Aorta (tissue), 5 donors: ENCODE measurements at regions not wholly inside any gene's neighbourhood (a gene's known extent, or its start where the extent isn't known, plus 50 kb on each side); places are given as distances from the start of the nearest gene placed in this dataset.
"Not testable (repeated sequence)": the region's sequence is repeated elsewhere in the genome, so short reads cannot be mapped to it uniquely, and the experiment has no call there.

Experiments
- ATAC-seq: fragments of 200-7000 bp; cut with Tn5 transposase; one replicate; pipeline ENCODE4 v1.9.1; 2022; ENCODE audit warnings: moderate library complexity; ENCODE audit not compliant: low FRiP score
- DNase-seq, 2 donors: peaks; one replicate each; pipeline ENCODE4 v3.0.0-alpha.2; 2020
- H3K27ac ChIP-seq, 2 donors: one replicate each; pipeline ENCODE4 v1.5.1; 2013; ENCODE audit warnings: low read length in 2 of 2, mild to moderate bottlenecking in 2 of 2, moderate library complexity in 2 of 2, control low read depth in 1 of 2, inconsistent platforms in 1 of 2, low read depth in 1 of 2
- H3K27me3 ChIP-seq, 2 donors: one replicate each; pipeline ENCODE4 v1.6.1; 2013; ENCODE audit warnings: control low read depth in 1 of 2, low read length in 1 of 2, mild to moderate bottlenecking in 1 of 2, moderate library complexity in 1 of 2; ENCODE audit not compliant: insufficient read depth in 2 of 2, control insufficient read depth in 1 of 2
- H3K36me3 ChIP-seq, 2 donors: one replicate each; pipeline ENCODE4 v1.6.1; 2013; ENCODE audit warnings: control low read depth in 1 of 2, low read length in 1 of 2, mild to moderate bottlenecking in 1 of 2; ENCODE audit not compliant: insufficient read depth in 2 of 2, control insufficient read depth in 1 of 2
- H3K4me1 ChIP-seq, 2 donors: one replicate each; pipeline ENCODE4 v1.6.1; 2013; ENCODE audit warnings: low read length in 2 of 2, control low read depth in 1 of 2, mild to moderate bottlenecking in 1 of 2, moderate library complexity in 1 of 2; ENCODE audit not compliant: insufficient read depth in 2 of 2, control insufficient read depth in 1 of 2
- H3K4me3 ChIP-seq, 2 donors: one replicate each; pipeline ENCODE4 v1.5.1; 2013; ENCODE audit warnings: low read length in 2 of 2, control low read depth in 1 of 2, mild to moderate bottlenecking in 1 of 2
- H3K9me3 ChIP-seq: one replicate; pipeline ENCODE4 v1.6.1; 2013; ENCODE audit warnings: mild to moderate bottlenecking, low read length; ENCODE audit not compliant: control insufficient read depth
- WGBS, 2 donors: extraction: QIAGEN DNeasy Blood & Tissue Kit; methylation state at CpG; one replicate each; pipeline ENCODE4 v1.1.7; 2013; 5-methylcytosine and 5-hydroxymethylcytosine counted together
- intact Hi-C, 2 donors: fragments of 100-400 bp; cut with DNase I; formaldehyde crosslinking; loops; one replicate each; pipeline versions ENCODE4 v1.14.2 to v1.15.0; 2022
- donor health status: healthy with polysubstance abuse.
- donor health status: Bipolar disorder and iron deficiency.
- donor health status: DM: no; HTN: no; CAD: no.
- donor health status: DM: no; HTN: no; CAD: no.
- donor health status: DM: yes; HTN: yes; CAD: no.

- DNase-seq (no peak), ATAC-seq (no peak)
- Histone ChIP-seq H3K4me1 (no peaks in the 10 kb centered on the region), H3K27ac (no peak overlapping the region), H3K27me3 (no peaks in the 10 kb centered on the region), H3K9me3 (no peaks in the 10 kb centered on the region), H3K36me3 (no peaks in the 10 kb centered on the region), H3K4me3 (no peak overlapping the region)
- intact Hi-C loops, result no loop called here
- WGBS, 2 donors, result 2 to 16% methylated on average over 2 of the region's 2 CpGs
Measured at GRCh38 chr3:36175916-36176461, 204.3 kb upstream of the STAC start.

- Histone ChIP-seq H3K4me3 (no peak overlapping the region), H3K9me3 (no peaks in the 10 kb centered on the region), H3K27me3 (no peaks in the 10 kb centered on the region), H3K36me3 (no peaks in the 10 kb centered on the region), H3K27ac (no peak overlapping the region), H3K4me1 (no peaks in the 10 kb centered on the region)
- intact Hi-C loops, result no loop called here
- ATAC-seq, result no peak
- WGBS, 2 donors, result 35 to 37% methylated on average over 1 of the region's 1 CpG
- no peak for DNase-seq
Measured at GRCh38 chr3:36178018-36178417, 202.3 kb upstream of the STAC start.

GRCh38 chr3:36182024-36182423 lies 198.3 kb upstream of the STAC start:
- H3K4me1 ChIP-seq, result no peaks in the 10 kb centered on the region
- no peak for ATAC-seq
- DNase-seq, result no peak
- 65 to 90% methylated on average over 2 of the region's 2 CpGs for WGBS, 2 donors
- no peaks in the 10 kb centered on the region for H3K9me3 ChIP-seq
- intact Hi-C loops, result no loop called here
- no peak overlapping the region for H3K4me3 ChIP-seq
- no peaks in the 10 kb centered on the region for H3K27me3 ChIP-seq
- no peak overlapping the region for H3K27ac ChIP-seq
- H3K36me3 ChIP-seq, result no peaks in the 10 kb centered on the region

GRCh38 chr3:36187197-36187596 lies 193.1 kb upstream of the STAC start:
- DNase-seq, H3K9me3 ChIP-seq, H3K4me3 ChIP-seq, H3K4me1 ChIP-seq, ATAC-seq, intact Hi-C loops, H3K27me3 ChIP-seq, H3K36me3 ChIP-seq, H3K27ac ChIP-seq: not testable (repeated sequence)
- WGBS, 2 donors, result 73 to 75% methylated on average over 2 of the region's 2 CpGs

GRCh38 chr3:36192901-36193300 lies 187.4 kb upstream of the STAC start:
- Histone ChIP-seq H3K36me3 (no peaks in the 10 kb centered on the region), H3K4me3 (no peak overlapping the region), H3K27me3 (no peaks in the 10 kb centered on the region), H3K9me3 (no peaks in the 10 kb centered on the region), H3K27ac (no peak overlapping the region), H3K4me1 (no peaks in the 10 kb centered on the region)
- no peak for ATAC-seq
- intact Hi-C loops, result no loop called here
- no peak for DNase-seq

- H3K4me3 ChIP-seq, result no peak overlapping the region
- no peaks in the 10 kb centered on the region for H3K9me3 ChIP-seq
- WGBS, 2 donors, result 42 to 70% methylated on average over 2 of the region's 2 CpGs
- DNase-seq, result no peak
- intact Hi-C loops, result no loop called here
- H3K27ac ChIP-seq, result no peak overlapping the region
- no peaks in the 10 kb centered on the region for H3K4me1 ChIP-seq
- no peak for ATAC-seq
- no peaks in the 10 kb centered on the region for H3K36me3 ChIP-seq
- no peaks in the 10 kb centered on the region for H3K27me3 ChIP-seq
Measured at GRCh38 chr3:36193448-36193847, 186.9 kb upstream of the STAC start.

- Histone ChIP-seq H3K36me3 (no peaks in the 10 kb centered on the region), H3K9me3 (no peaks in the 10 kb centered on the region), H3K4me1 (no peaks in the 10 kb centered on the region), H3K4me3 (no peak overlapping the region), H3K27ac (no peak overlapping the region), H3K27me3 (no peaks in the 10 kb centered on the region)
- intact Hi-C loops, result no loop called here
- ATAC-seq (no peak), DNase-seq (no peak)
Measured at GRCh38 chr3:36196058-36196457, 184.2 kb upstream of the STAC start.

- intact Hi-C loops, result no loop called here
- Histone ChIP-seq H3K27me3 (no peaks in the 10 kb centered on the region), H3K4me1 (no peaks in the 10 kb centered on the region), H3K36me3 (no peaks in the 10 kb centered on the region), H3K9me3 (no peaks in the 10 kb centered on the region), H3K27ac (no peak overlapping the region), H3K4me3 (no peak overlapping the region)
- 53 to 67% methylated on average over 1 of the region's 1 CpG for WGBS, 2 donors
- ATAC-seq (no peak), DNase-seq (no peak)
Measured at GRCh38 chr3:36197151-36197550, 183.2 kb upstream of the STAC start.

GRCh38 chr3:36201546-36201945 lies 178.8 kb upstream of the STAC start:
- ATAC-seq (no peak), DNase-seq (no peak)
- no peak overlapping the region for H3K4me3 ChIP-seq
- no peaks in the 10 kb centered on the region for H3K9me3 ChIP-seq
- H3K36me3 ChIP-seq, result no peaks in the 10 kb centered on the region
- intact Hi-C loops, result no loop called here
- H3K4me1 ChIP-seq, result no peaks in the 10 kb centered on the region
- H3K27ac ChIP-seq, result no peak overlapping the region
- no peaks in the 10 kb centered on the region for H3K27me3 ChIP-seq
